DND-41 (cell line): ENCODE measurements at regions not wholly inside any gene's neighbourhood (a gene's known extent, or its start where the extent isn't known, plus 50 kb on each side); places are given as distances from the start of the nearest gene placed in this dataset.

Source experiments
- EZH2 ChIP-seq: IDR thresholded peaks from 3 replicates; pipeline ENCODE4 v1.6.1; 2012; ENCODE audit warnings: borderline replicate concordance, low read depth, mild to moderate bottlenecking, moderate library complexity, low read length, inconsistent platforms; ENCODE audit not compliant: severe bottlenecking
- TF ChIP-seq, protein P1 (sequence below): IDR thresholded peaks from 2 replicates; pipeline ENCODE4 v1.5.1; 2012; ENCODE audit warnings: borderline replicate concordance, low read length, moderate library complexity, mild to moderate bottlenecking; ENCODE audit not compliant: poor library complexity, severe bottlenecking; ENCODE audit errors: extremely low read depth

DNA sequence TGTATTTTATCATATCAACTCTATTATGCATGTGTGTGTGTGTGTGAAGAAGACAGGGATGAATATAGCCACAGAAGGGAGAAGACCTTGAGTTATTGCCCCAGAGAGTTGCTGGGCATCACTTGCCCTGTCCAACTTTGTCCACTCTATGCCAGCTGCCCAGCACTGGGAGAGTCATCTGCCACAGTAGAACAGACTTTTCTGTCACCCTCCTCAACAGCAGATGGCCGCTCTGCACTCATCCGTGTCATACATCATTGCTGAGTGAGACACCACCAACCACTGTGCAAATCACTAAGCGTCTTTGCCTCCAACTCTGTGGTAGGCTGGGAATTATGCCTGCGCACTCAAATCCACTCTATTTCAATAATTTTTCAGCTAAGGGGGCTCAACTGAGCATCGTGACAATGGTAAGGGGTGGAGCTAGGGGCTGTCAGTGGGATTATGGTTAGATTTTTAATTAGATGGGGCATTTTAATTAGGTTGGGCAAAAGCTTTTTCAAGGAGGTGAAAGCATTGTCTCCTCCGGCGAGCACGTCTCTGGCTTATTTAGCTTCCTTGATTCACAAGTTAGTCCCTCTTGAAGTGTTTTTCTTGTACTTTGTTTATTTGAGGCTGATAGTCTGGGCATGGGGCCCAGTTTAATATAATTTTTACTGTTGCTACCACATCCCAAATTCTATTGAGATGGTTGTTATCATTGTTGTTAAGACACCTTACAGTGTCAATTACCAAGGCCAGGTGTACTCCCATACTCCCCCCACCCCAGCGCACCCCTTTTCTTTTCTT, 100.1 kb upstream of the KLF3 start:
- TF ChIP-seq, protein P1, sequence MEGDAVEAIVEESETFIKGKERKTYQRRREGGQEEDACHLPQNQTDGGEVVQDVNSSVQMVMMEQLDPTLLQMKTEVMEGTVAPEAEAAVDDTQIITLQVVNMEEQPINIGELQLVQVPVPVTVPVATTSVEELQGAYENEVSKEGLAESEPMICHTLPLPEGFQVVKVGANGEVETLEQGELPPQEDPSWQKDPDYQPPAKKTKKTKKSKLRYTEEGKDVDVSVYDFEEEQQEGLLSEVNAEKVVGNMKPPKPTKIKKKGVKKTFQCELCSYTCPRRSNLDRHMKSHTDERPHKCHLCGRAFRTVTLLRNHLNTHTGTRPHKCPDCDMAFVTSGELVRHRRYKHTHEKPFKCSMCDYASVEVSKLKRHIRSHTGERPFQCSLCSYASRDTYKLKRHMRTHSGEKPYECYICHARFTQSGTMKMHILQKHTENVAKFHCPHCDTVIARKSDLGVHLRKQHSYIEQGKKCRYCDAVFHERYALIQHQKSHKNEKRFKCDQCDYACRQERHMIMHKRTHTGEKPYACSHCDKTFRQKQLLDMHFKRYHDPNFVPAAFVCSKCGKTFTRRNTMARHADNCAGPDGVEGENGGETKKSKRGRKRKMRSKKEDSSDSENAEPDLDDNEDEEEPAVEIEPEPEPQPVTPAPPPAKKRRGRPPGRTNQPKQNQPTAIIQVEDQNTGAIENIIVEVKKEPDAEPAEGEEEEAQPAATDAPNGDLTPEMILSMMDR = no peak
- TF ChIP-seq EZH2 = no peak
